Large intestine (tissue), 3 donors: ENCODE measurements at regions not wholly inside any gene's neighbourhood (a gene's known extent, or its start where the extent isn't known, plus 50 kb on each side); places are given as distances from the start of the nearest gene placed in this dataset.
"Not testable (repeated sequence)": the region's sequence is repeated elsewhere in the genome, so short reads cannot be mapped to it uniquely, and the experiment has no call there.

Experiments
- DNase-seq, 2 donors: peaks; one replicate each; pipeline versions ENCODE4 v3.0.0 to v3.0.0-alpha.2; 2013
- H3K27ac ChIP-seq: one replicate; pipeline ENCODE4 v1.5.1; 2013; ENCODE audit warnings: low read length
- H3K27me3 ChIP-seq: 2 replicates; pipeline ENCODE4 v1.6.1; 2013; ENCODE audit warnings: low read length; ENCODE audit not compliant: control insufficient read depth, insufficient read depth
- H3K36me3 ChIP-seq: 2 replicates; pipeline ENCODE4 v1.6.1; 2013; ENCODE audit warnings: low read length; ENCODE audit not compliant: control insufficient read depth, insufficient read depth
- H3K4me1 ChIP-seq: one replicate; pipeline ENCODE4 v1.6.1; 2013; ENCODE audit warnings: low read length; ENCODE audit not compliant: control insufficient read depth, insufficient read depth
- H3K4me3 ChIP-seq: one replicate; pipeline ENCODE4 v1.5.1; 2013; ENCODE audit warnings: low read length
- H3K9me3 ChIP-seq: one replicate; pipeline ENCODE4 v1.6.1; 2013; ENCODE audit warnings: mild to moderate bottlenecking, low read depth, low read length, moderate library complexity; ENCODE audit not compliant: control insufficient read depth
- WGBS: methylation state at CpG from one replicate; pipeline ENCODE4 v1.1.5; 2013; ENCODE audit warnings: low lambda C conversion rate; ENCODE audit not compliant: insufficient coverage; 5-methylcytosine and 5-hydroxymethylcytosine counted together

GRCh38 chr5:116970318-116970717 is 395.7 kb upstream of the SEMA6A start:
- Histone ChIP-seq H3K4me1 (no peaks in the 10 kb centered on the region), H3K9me3 (no peaks in the 10 kb centered on the region), H3K36me3 (no peaks in the 10 kb centered on the region), H3K27me3 (no peaks in the 10 kb centered on the region), H3K4me3 (no peak overlapping the region), H3K27ac (no peak overlapping the region)
- 100% methylated on average over 1 of the region's 2 CpGs for WGBS
- DNase-seq: peak in 1 of 2 donors; percentile 5

- Histone ChIP-seq H3K27ac (no peak overlapping the region), H3K4me3 (no peak overlapping the region), H3K9me3 (no peaks in the 10 kb centered on the region), H3K27me3 (peaks cover 2% of the 10 kb centered on the region), H3K36me3 (no peaks in the 10 kb centered on the region), H3K4me1 (no peaks in the 10 kb centered on the region)
- DNase-seq: no peak
- no CpG with 5 or more reads among the region's 5 CpGs for WGBS
These were observed 389.8 kb upstream of the SEMA6A start for GRCh38 chr5:116964438-116964837.

GRCh38 chr5:116961021-116961420 is 386.4 kb upstream of the SEMA6A start:
- Histone ChIP-seq H3K27me3 (peaks cover 2% of the 10 kb centered on the region), H3K27ac (no peak overlapping the region), H3K36me3 (no peaks in the 10 kb centered on the region), H3K4me1 (no peaks in the 10 kb centered on the region), H3K4me3 (no peak overlapping the region), H3K9me3 (no peaks in the 10 kb centered on the region)
- no CpG with 5 or more reads among the region's 4 CpGs for whole genome bisulfite sequencing
- DNase-seq: no peak

- H3K9me3 ChIP-seq: no peaks in the 10 kb centered on the region
- H3K27me3 ChIP-seq: peaks cover 2% of the 10 kb centered on the region
- no peaks in the 10 kb centered on the region for H3K4me1 ChIP-seq
- no peak for DNase-seq
- WGBS: no CpG with 5 or more reads among the region's 1 CpG
- H3K36me3 ChIP-seq: no peaks in the 10 kb centered on the region
- H3K4me3 ChIP-seq: no peak overlapping the region
- H3K27ac ChIP-seq: no peak overlapping the region
These were observed 385.2 kb upstream of the SEMA6A start for GRCh38 chr5:116959843-116960242.

- WGBS: 100% methylated on average over 1 of the region's 3 CpGs
- H3K27me3 ChIP-seq: peaks cover 2% of the 10 kb centered on the region
- H3K27ac ChIP-seq: no peak overlapping the region
- no peaks in the 10 kb centered on the region for H3K36me3 ChIP-seq
- no peaks in the 10 kb centered on the region for H3K4me1 ChIP-seq
- no peak overlapping the region for H3K4me3 ChIP-seq
- no peak for DNase-seq
- no peaks in the 10 kb centered on the region for H3K9me3 ChIP-seq
These were observed 378.8 kb upstream of the SEMA6A start for GRCh38 chr5:116953251-116953930.

- no peak overlapping the region for H3K27ac ChIP-seq
- DNase-seq: no peak
- H3K36me3 ChIP-seq: no peaks in the 10 kb centered on the region
- H3K4me1 ChIP-seq: no peaks in the 10 kb centered on the region
- peaks cover 2% of the 10 kb centered on the region for H3K27me3 ChIP-seq
- WGBS: 100% methylated on average over 1 of the region's 1 CpG
- H3K4me3 ChIP-seq: no peak overlapping the region
- no peaks in the 10 kb centered on the region for H3K9me3 ChIP-seq
These were observed 376.6 kb upstream of the SEMA6A start for GRCh38 chr5:116951219-116951618.

- no peaks in the 10 kb centered on the region for H3K9me3 ChIP-seq
- H3K36me3 ChIP-seq: no peaks in the 10 kb centered on the region
- no peak overlapping the region for H3K27ac ChIP-seq
- H3K4me3 ChIP-seq: no peak overlapping the region
- no peaks in the 10 kb centered on the region for H3K4me1 ChIP-seq
- 95% methylated on average over 4 of the region's 15 CpGs for WGBS
- peak; percentile 64 to 67 for DNase-seq
- H3K27me3 ChIP-seq: no peaks in the 10 kb centered on the region
These were observed 373.3 kb upstream of the SEMA6A start for GRCh38 chr5:116947691-116948528.

- H3K4me1 ChIP-seq, DNase-seq, H3K4me3 ChIP-seq, H3K9me3 ChIP-seq, H3K27me3 ChIP-seq, H3K36me3 ChIP-seq, H3K27ac ChIP-seq: not testable (repeated sequence)
- no CpG with 5 or more reads among the region's 17 CpGs for WGBS
These were observed 371.2 kb upstream of the SEMA6A start for GRCh38 chr5:116945613-116946382.

GRCh38 chr5:116944183-116944582 is 369.6 kb upstream of the SEMA6A start:
- Histone ChIP-seq H3K27ac (no peak overlapping the region), H3K36me3 (no peaks in the 10 kb centered on the region), H3K9me3 (no peaks in the 10 kb centered on the region), H3K4me3 (no peak overlapping the region), H3K27me3 (peaks cover 2% of the 10 kb centered on the region), H3K4me1 (no peaks in the 10 kb centered on the region)
- 100% methylated on average over 1 of the region's 5 CpGs for WGBS
- no peak for DNase-seq

GRCh38 chr5:116942622-116943021 is 368.0 kb upstream of the SEMA6A start:
- WGBS: no CpG with 5 or more reads among the region's 6 CpGs
- peak in 1 of 2 donors; percentile 9 for DNase-seq

More at GRCh38 chr5:116942622-116943021, 368.0 kb upstream of the SEMA6A start:
- peaks cover 3% of the 10 kb centered on the region for H3K27me3 ChIP-seq
- H3K4me1 ChIP-seq: no peaks in the 10 kb centered on the region
- H3K4me3 ChIP-seq: no peak overlapping the region
- H3K9me3 ChIP-seq: no peaks in the 10 kb centered on the region
- no peaks in the 10 kb centered on the region for H3K36me3 ChIP-seq
- H3K27ac ChIP-seq: no peak overlapping the region
